ENCODE measurements at regions not wholly inside any gene's neighbourhood (a gene's known extent, or its start where the extent isn't known, plus 50 kb on each side); places are given as distances from the start of the nearest gene placed in this dataset.
A peak's percentile ranks its signal among the peaks of the same experiment; 100 is the strongest.

GRCh38 chr13:97710797-97711196 lies 242.7 kb upstream of the IPO5 start:
- peak; percentile 51 for DNase-seq (ENCODE audit: low read depth)
- H3K4me3 ChIP-seq (ENCODE audit: low read length) = no peak overlapping the region
- no peak for TF ChIP-seq CTCF (IDR thresholded peaks at IDR 0.05; ENCODE audit: insufficient read depth, low read depth, low read length, missing control alignments)

GRCh38 chr13:97712770-97713169 lies 240.7 kb upstream of the IPO5 start:
- no peak for DNase-seq (ENCODE audit: low read depth)

GRCh38 chr13:97715763-97716162 lies 237.7 kb upstream of the IPO5 start:
- TF ChIP-seq CTCF (IDR thresholded peaks at IDR 0.05; ENCODE audit: insufficient read depth, low read depth, low read length, missing control alignments) = no peak
- peak; percentile 34 for DNase-seq (ENCODE audit: low read depth)
- no peak overlapping the region for H3K4me3 ChIP-seq (ENCODE audit: low read length)

More at GRCh38 chr13:97712770-97713169, 240.7 kb upstream of the IPO5 start:
- no peak for TF ChIP-seq CTCF (IDR thresholded peaks at IDR 0.05; ENCODE audit: insufficient read depth, low read depth, low read length, missing control alignments)
- H3K4me3 ChIP-seq (ENCODE audit: low read length) = no peak overlapping the region

GRCh38 chr13:97716746-97717145 lies 236.7 kb upstream of the IPO5 start:
- DNase-seq (ENCODE audit: low read depth) = no peak
- no peak for TF ChIP-seq CTCF (IDR thresholded peaks at IDR 0.05; ENCODE audit: insufficient read depth, low read depth, low read length, missing control alignments)
- no peak overlapping the region for H3K4me3 ChIP-seq (ENCODE audit: low read length)

- no peak for TF ChIP-seq CTCF (IDR thresholded peaks at IDR 0.05; ENCODE audit: insufficient read depth, low read depth, low read length, missing control alignments)
- H3K4me3 ChIP-seq (ENCODE audit: low read length) = no peak overlapping the region
- DNase-seq (ENCODE audit: low read depth) = peak; percentile 72
Measured at GRCh38 chr13:97719736-97720135, 233.7 kb upstream of the IPO5 start.

- DNase-seq (ENCODE audit: low read depth) = peak; percentile 35
- no peak for TF ChIP-seq CTCF (IDR thresholded peaks at IDR 0.05; ENCODE audit: insufficient read depth, low read depth, low read length, missing control alignments)
- no peak overlapping the region for H3K4me3 ChIP-seq (ENCODE audit: low read length)
Measured at GRCh38 chr13:97720896-97721295, 232.6 kb upstream of the IPO5 start.

GRCh38 chr13:97723655-97724054 lies 229.8 kb upstream of the IPO5 start:
- no peak for DNase-seq (ENCODE audit: low read depth)
- no peak for TF ChIP-seq CTCF (IDR thresholded peaks at IDR 0.05; ENCODE audit: insufficient read depth, low read depth, low read length, missing control alignments)
- no peak overlapping the region for H3K4me3 ChIP-seq (ENCODE audit: low read length)

Measured in epithelial cell of esophagus (primary cell).